NCI-H1436 (cell line): ENCODE measurements at regions not wholly inside any gene's neighbourhood (a gene's known extent, or its start where the extent isn't known, plus 50 kb on each side); places are given as distances from the start of the nearest gene placed in this dataset.
"Not testable (repeated sequence)": the region's sequence is repeated elsewhere in the genome, so short reads cannot be mapped to it uniquely, and the experiment has no call there.

Experiments
- DNase-seq: peaks from one replicate; lab custom pipeline; 2025; lab: John Stamatoyannopoulos, UW

- DNase-seq = no peak
Measured at GRCh38 chr11:81286959-81287358, 1446.7 kb downstream of the FAM181B start.

GRCh38 chr11:81286550-81286949 lies 1447.1 kb downstream of the FAM181B start:
- DNase-seq = no peak

GRCh38 chr11:81280228-81280627 lies 1453.4 kb downstream of the FAM181B start:
- DNase-seq = not testable (repeated sequence)

GRCh38 chr11:81278991-81279390 lies 1454.7 kb downstream of the FAM181B start:
- no peak for DNase-seq

GRCh38 chr11:81270686-81271085 lies 1463.0 kb downstream of the FAM181B start:
- DNase-seq = no peak

- DNase-seq = no peak
Measured at GRCh38 chr11:81267246-81267645, 1466.4 kb downstream of the FAM181B start.

- DNase-seq = no peak
Measured at GRCh38 chr11:81259471-81259870, 1474.2 kb downstream of the FAM181B start.

- DNase-seq = no peak
Measured at GRCh38 chr11:81255895-81256294, 1477.8 kb downstream of the FAM181B start.

- DNase-seq = no peak
Measured at GRCh38 chr11:81253244-81253643, 1480.4 kb downstream of the FAM181B start.

GRCh38 chr11:81246941-81247340 lies 1486.7 kb downstream of the FAM181B start:
- no peak for DNase-seq

- DNase-seq = no peak
Measured at GRCh38 chr11:81245791-81246190, 1487.9 kb downstream of the FAM181B start.

- DNase-seq = no peak
Measured at GRCh38 chr11:81241672-81242275, 1491.9 kb downstream of the FAM181B start.

- DNase-seq = no peak
Measured at GRCh38 chr11:81237139-81237538, 1496.5 kb downstream of the FAM181B start.

- DNase-seq = not testable (repeated sequence)
Measured at GRCh38 chr11:81227409-81227808, 1506.3 kb downstream of the FAM181B start.

- DNase-seq = no peak
Measured at GRCh38 chr11:81224396-81224795, 1509.3 kb downstream of the FAM181B start.

GRCh38 chr11:81222491-81222890 lies 1511.2 kb downstream of the FAM181B start:
- DNase-seq = no peak

GRCh38 chr11:81220146-81220895 lies 1513.3 kb downstream of the FAM181B start:
- no peak for DNase-seq

GRCh38 chr11:81219661-81220060 lies 1514.0 kb downstream of the FAM181B start:
- no peak for DNase-seq

- no peak for DNase-seq
Measured at GRCh38 chr11:81218440-81218839, 1515.2 kb downstream of the FAM181B start.

GRCh38 chr11:81211050-81211449 lies 1522.6 kb downstream of the FAM181B start:
- no peak for DNase-seq

GRCh38 chr11:81207421-81208054 lies 1526.1 kb downstream of the FAM181B start:
- DNase-seq = no peak

GRCh38 chr11:81203876-81204275 lies 1529.8 kb downstream of the FAM181B start:
- DNase-seq = no peak

- DNase-seq = no peak
Measured at GRCh38 chr11:81197396-81197795, 1536.3 kb downstream of the FAM181B start.
